COLO829 (cell line): ENCODE measurements at regions not wholly inside any gene's neighbourhood (a gene's known extent, or its start where the extent isn't known, plus 50 kb on each side); places are given as distances from the start of the nearest gene placed in this dataset.
"Not testable (repeated sequence)": the region's sequence is repeated elsewhere in the genome, so short reads cannot be mapped to it uniquely, and the experiment has no call there.

ENCODE experiments used
- DNase-seq: peaks from one replicate; pipeline ENCODE4 v3.0.0; 2012; ENCODE audit warnings: low spot score

GRCh38 chr22:44575381-44576268 is 77.6 kb upstream of the RTL6 start:
- DNase-seq = no peak

DNA sequence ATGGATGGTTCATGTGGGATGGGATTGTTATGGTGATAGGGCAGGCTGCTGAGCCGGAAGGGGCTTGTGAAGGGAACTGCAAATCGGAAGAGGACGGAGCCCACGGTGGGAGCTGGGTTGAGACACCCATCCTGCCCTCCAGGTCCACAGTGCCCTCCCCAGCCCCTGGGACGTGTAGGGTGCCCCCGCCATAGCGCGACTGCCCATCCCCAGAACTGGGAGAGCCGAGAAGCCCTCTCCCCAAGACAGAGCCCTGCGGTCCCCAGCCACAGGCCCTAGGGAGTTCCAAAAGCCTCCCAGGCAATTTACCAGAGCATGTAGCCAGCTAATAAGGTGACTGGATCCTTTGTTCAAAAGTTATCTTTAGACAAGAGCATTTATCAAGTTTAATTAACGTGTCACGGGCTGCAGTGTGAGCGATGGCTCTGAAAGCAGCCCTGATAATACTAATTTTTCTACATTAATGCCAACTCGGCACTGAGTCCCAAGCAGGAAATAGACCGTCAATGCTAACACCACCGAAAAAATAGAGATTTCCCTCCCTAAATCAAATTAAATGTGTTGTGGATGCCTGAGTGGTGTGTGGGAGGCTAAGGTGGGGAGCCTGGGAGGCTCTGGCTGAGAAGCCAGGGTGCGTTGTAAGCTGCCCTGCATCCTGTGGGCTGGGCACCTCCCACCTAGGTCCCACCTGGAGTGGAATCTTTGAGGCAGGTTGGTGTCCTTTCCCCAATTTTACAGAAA is 76.8 kb upstream of the RTL6 start:
- DNase-seq = no peak

DNA sequence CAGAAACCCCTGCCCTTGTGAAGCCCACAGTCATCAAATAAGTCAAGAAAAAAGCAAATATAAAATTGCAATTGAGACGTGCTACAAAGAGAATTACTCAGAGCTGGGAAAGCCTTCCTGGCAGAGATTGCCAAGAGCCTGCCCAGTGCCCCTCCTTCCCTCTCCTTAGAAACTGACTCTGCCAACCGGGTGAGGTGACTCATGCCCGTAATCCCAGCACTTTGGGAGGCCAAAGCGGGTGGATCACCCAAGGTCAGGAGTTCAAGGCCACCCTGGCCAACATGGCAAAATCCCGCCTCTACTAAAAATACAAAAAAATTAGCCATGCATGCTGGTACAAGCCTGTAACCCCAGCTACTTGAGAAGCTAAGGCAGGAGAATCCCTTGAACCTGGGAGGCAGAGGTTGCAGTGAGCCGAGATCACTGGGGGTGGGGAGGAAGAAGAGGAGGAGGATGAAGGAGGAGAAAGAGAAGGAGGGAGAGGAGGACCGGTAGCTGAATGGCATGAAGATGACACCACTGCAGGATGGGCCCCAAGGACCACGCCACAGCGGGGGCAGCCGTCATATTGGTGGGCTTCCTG is 76.1 kb upstream of the RTL6 start:
- peak; percentile 42 for DNase-seq

DNA sequence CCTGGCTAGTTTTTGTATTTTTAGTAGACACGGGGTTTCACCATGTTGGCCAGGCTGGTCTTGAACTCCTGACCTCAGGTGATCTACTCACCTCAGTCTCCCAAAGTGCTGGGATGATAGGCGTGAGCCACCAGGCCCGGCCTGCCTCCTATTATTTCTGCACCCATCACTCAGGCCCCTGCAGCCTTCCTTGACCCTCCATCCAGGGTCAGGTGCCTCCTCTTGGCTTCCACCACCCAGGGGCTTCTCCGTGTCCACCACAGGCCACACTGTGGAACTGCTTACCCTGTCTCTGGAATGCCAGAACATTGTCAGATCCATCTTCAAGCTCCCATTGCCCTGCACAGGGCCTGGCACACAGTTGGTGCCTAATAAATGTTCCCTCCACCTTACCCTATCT is 75.4 kb upstream of the RTL6 start:
- DNase-seq = no peak

- DNase-seq = no peak
These were observed 74.6 kb upstream of the RTL6 start for GRCh38 chr22:44572414-44573207.

DNA sequence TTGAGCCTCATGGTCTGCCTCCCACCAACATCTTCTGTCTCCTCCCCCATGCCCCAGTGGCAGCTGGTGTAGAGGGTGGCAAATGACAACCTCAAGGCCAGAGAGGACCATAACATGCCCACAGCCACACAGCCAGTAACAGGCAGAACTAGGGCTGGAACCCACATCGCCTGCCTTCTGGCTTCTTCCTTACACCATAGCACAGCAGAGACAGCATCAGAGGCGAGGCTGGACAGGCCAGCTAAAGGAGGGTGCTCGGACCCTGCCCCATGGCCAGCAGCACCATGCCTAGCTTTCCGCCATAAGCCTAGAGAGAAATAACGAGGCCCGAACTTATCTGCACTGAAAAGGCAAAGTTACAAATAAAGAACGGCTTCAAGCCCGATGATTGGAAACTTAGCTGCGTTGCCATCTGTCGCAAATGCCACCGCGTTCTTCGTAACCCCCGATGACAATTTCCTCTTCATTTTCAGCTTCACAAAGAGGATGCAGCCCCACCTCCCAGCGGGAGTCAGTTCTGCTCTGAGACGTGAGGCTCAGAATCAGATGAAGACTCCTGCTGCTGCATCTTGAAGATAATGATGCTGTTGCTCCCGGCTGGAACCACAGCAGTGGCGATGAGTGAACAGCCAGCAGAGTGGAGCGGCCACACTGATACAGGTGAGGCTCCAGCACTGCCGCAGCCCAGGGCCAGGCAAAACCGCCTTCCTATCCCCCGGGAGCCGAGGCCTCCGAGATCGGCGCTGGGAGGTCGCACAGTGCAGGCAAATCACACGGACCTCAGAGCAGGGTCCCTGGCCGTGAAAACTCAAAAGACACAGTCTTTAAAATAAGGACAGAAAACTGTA is 73.8 kb upstream of the RTL6 start:
- no peak for DNase-seq

GRCh38 chr22:44570476-44571445 is 72.7 kb upstream of the RTL6 start:
- no peak for DNase-seq

- no peak for DNase-seq
These were observed 71.5 kb upstream of the RTL6 start for GRCh38 chr22:44569561-44569991.

- DNase-seq = no peak
These were observed 69.9 kb upstream of the RTL6 start for GRCh38 chr22:44567846-44568493.

DNA sequence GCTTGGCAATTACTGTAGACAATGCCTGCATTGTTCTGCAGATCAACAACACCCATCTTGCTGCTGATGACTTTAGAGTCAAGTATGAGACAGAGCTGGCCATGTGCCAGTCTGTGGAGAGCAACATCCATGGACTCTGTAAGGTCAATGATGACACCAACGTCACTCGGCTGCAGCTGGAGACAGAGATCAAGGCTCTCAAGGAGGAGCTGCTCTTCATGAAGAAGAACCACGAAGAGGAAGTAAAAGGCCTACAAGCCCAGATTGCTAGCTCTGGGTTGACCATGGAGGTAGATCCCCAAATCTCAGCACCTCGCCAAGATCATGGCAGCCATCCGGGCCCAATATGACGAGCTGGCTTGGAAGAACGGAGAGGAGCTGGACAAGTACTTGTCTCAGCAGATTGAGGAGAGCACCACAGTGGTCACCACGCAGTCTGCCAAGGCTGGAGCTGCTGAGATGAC is 69.4 kb upstream of the RTL6 start:
- DNase-seq = peak; percentile 35

DNA sequence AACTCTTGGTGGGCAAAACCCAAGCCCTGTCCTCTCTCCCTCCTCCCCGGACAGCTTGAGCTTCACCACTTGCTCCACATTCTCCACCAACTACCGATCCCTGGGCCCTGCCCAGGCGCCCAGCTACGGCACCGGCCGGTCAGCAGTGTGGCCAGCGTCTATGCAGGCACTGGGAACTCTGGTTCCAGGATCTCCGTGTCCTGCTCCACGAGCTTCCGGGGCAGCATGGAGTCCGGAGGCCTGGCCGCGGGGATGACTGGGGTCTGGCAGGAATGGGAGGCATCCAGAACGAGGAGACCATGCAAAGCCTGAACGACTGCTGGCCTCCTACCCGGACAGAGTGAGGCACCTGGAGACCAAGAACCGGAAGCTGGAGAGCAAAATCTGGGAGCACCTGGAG is 68.9 kb upstream of the RTL6 start:
- DNase-seq = no peak

- not testable (repeated sequence) for DNase-seq
These were observed 64.6 kb upstream of the RTL6 start for GRCh38 chr22:44562651-44563050.

GRCh38 chr22:44561139-44561840 is 63.3 kb upstream of the RTL6 start:
- no peak for DNase-seq

DNA sequence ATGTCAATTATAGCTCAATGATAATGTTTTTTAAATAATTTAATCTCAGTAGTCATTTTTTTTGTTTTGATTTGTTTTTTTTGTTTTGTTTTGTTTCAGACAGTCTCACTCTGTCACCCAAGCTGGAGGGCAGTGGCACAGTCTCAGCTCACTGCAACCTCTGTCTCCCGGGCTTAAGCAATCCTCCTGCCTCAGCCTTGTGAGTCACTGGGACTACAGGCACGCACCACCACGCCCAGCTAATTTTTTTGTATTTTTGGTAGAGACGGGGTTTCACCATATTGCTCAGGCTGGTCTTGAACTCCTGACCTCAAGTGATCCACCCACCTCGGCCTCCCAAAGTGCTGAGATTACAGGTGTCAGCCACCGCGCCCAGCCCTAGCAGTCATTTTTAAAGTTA is 60.6 kb upstream of the RTL6 start:
- DNase-seq = not testable (repeated sequence)

GRCh38 chr22:44557872-44558271 is 59.8 kb upstream of the RTL6 start:
- not testable (repeated sequence) for DNase-seq

GRCh38 chr22:44557064-44557748 is 59.2 kb upstream of the RTL6 start:
- no peak for DNase-seq

DNA sequence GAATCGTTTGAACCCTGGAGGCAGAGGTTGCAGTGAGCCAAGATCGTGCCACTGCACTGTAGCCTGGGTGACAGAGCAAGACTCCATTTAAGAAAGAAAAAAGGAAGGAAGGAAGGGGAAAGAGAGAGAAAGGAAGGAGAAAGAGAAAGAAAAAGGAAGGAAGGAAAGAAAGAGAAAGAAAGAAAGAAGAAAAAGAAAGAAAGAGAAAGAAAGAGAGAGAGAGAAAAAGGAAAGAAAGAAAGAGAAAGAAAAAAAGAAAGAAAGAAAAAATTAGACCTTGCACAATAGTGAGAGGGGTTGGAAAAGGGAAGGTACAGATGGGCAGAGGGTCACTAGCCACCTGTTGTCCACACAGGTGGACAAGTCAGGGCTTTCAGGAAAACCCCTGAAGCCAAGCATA is 57.6 kb upstream of the RTL6 start:
- no peak for DNase-seq

- no peak for DNase-seq
These were observed 57.0 kb upstream of the RTL6 start for GRCh38 chr22:44555046-44555445.
